ENCODE measurements at regions not wholly inside any gene's neighbourhood (a gene's known extent, or its start where the extent isn't known, plus 50 kb on each side); places are given as distances from the start of the nearest gene placed in this dataset.

- ATAC-seq = no peak
These were observed 509.8 kb downstream of the PTPRU start for GRCh38 chr1:29746076-29746665.

- no peak for ATAC-seq
These were observed 508.6 kb downstream of the PTPRU start for GRCh38 chr1:29744684-29745490.

GRCh38 chr1:29743931-29744330, 507.6 kb downstream of the PTPRU start:
- no peak for ATAC-seq

GRCh38 chr1:29743264-29743663, 506.9 kb downstream of the PTPRU start:
- no peak for ATAC-seq

- no peak for ATAC-seq
These were observed 502.9 kb downstream of the PTPRU start for GRCh38 chr1:29739176-29739575.

- no peak for ATAC-seq
These were observed 500.4 kb downstream of the PTPRU start for GRCh38 chr1:29736582-29737188.

- ATAC-seq = no peak
These were observed 496.1 kb downstream of the PTPRU start for GRCh38 chr1:29732453-29732852.

GRCh38 chr1:29730623-29731022, 494.3 kb downstream of the PTPRU start:
- ATAC-seq = no peak

- no peak for ATAC-seq
These were observed 493.0 kb downstream of the PTPRU start for GRCh38 chr1:29729281-29729680.

- no peak for ATAC-seq
These were observed 492.4 kb downstream of the PTPRU start for GRCh38 chr1:29728703-29729102.

GRCh38 chr1:29725262-29725661, 488.9 kb downstream of the PTPRU start:
- ATAC-seq = no peak

- ATAC-seq = no peak
These were observed 486.3 kb downstream of the PTPRU start for GRCh38 chr1:29722598-29722997.

GRCh38 chr1:29719253-29719652, 482.9 kb downstream of the PTPRU start:
- no peak for ATAC-seq

GRCh38 chr1:29718791-29719190, 482.5 kb downstream of the PTPRU start:
- no peak for ATAC-seq

- no peak for ATAC-seq
These were observed 480.0 kb downstream of the PTPRU start for GRCh38 chr1:29716306-29716705.

- no peak for ATAC-seq
These were observed 477.5 kb downstream of the PTPRU start for GRCh38 chr1:29713857-29714256.

- no peak for ATAC-seq
These were observed 476.5 kb downstream of the PTPRU start for GRCh38 chr1:29712801-29713200.

GRCh38 chr1:29712284-29712651, 475.9 kb downstream of the PTPRU start:
- no peak for ATAC-seq

- peak in 1 of 2 donors; percentile 41 for ATAC-seq
These were observed 475.4 kb downstream of the PTPRU start for GRCh38 chr1:29711582-29712283.

- ATAC-seq = no peak
These were observed 473.5 kb downstream of the PTPRU start for GRCh38 chr1:29709704-29710280.

GRCh38 chr1:29708796-29709703, 472.7 kb downstream of the PTPRU start:
- ATAC-seq = no peak

- no peak for ATAC-seq
These were observed 472.1 kb downstream of the PTPRU start for GRCh38 chr1:29708381-29708780.

Data from activated CD4-positive, CD25-positive, alpha-beta regulatory T cell treated with anti-CD3 and anti-CD28 coated beads, Interleukin-2, amount 50 U/mL, for 24 hours (primary cell).